OCI-LY1 (cell line): ENCODE measurements at regions not wholly inside any gene's neighbourhood (a gene's known extent, or its start where the extent isn't known, plus 50 kb on each side); places are given as distances from the start of the nearest gene placed in this dataset.

Source experiments
- EZH2 ChIP-seq: fragments of 200-600 bp; sonication (generic), shearing (Covaris generic); IDR thresholded peaks from 2 replicates; pipeline ENCODE4 v1.8.0; 2017; ENCODE audit warnings: borderline replicate concordance, mixed run types, mild to moderate bottlenecking, antibody characterized with exemption, low read length, moderate library complexity, mixed read lengths
- TF ChIP-seq, protein P1 (sequence below): fragments of 200-600 bp; sonication (generic), shearing (Covaris generic); IDR thresholded peaks from 2 replicates; pipeline ENCODE4 v1.5.1; 2017; ENCODE audit warnings: mild to moderate bottlenecking, antibody characterized with exemption, low read length, moderate library complexity, mixed read lengths

DNA sequence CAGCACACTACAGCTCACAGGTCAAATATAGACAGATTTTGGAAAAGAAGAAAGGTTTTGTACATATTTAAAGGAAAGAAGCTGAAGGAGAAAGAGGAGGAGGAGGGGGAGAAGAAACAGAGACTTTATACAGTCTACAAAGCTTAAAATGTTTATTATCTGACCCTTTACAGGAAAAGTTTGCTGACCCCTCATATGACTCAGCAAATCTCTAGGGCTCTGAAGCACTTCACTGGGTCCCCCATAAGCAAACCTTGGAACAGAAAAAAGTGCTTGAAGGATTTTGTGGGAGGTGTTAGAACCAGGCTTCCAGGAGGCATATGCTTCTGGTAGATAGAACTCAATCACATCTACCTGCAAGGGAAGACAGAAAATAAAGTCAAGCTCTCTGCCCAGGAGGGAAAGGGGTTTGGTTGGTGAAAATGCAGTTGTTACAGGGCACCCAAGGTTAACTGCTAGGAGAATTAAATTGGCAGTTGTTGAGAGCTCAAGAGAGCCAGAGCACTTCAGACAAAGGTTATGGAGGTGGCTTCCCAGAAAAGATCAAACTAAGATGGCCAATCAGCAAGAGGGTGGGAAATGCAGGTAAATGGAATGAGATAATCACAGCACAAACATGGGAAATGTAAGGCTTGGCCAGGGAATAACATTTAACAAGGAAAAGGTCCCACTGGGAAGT lies 207.4 kb upstream of the SGK1 start:
- TF ChIP-seq, protein P1, sequence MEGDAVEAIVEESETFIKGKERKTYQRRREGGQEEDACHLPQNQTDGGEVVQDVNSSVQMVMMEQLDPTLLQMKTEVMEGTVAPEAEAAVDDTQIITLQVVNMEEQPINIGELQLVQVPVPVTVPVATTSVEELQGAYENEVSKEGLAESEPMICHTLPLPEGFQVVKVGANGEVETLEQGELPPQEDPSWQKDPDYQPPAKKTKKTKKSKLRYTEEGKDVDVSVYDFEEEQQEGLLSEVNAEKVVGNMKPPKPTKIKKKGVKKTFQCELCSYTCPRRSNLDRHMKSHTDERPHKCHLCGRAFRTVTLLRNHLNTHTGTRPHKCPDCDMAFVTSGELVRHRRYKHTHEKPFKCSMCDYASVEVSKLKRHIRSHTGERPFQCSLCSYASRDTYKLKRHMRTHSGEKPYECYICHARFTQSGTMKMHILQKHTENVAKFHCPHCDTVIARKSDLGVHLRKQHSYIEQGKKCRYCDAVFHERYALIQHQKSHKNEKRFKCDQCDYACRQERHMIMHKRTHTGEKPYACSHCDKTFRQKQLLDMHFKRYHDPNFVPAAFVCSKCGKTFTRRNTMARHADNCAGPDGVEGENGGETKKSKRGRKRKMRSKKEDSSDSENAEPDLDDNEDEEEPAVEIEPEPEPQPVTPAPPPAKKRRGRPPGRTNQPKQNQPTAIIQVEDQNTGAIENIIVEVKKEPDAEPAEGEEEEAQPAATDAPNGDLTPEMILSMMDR = no peak
- no peak for TF ChIP-seq EZH2
